ENCODE measurements at regions not wholly inside any gene's neighbourhood (a gene's known extent, or its start where the extent isn't known, plus 50 kb on each side); places are given as distances from the start of the nearest gene placed in this dataset.

GRCh38 chr2:144935736-144936135 lies 415.8 kb upstream of the ZEB2 start:
- WGBS, 3 donors = 63 to 79% (median 69%) methylated on average over 2 of the region's 2 CpGs
- no peaks in the 10 kb centered on the region for H3K9me3 ChIP-seq
- H3K4me3 ChIP-seq = no peak overlapping the region
- no peaks in the 10 kb centered on the region for H3K4me1 ChIP-seq (ENCODE audit: insufficient read depth)
- no peaks in the 10 kb centered on the region for H3K27me3 ChIP-seq
- no peaks in the 10 kb centered on the region for H3K36me3 ChIP-seq
- no peak for DNase-seq
- no peak for TF ChIP-seq CTCF (IDR thresholded peaks at IDR 0.05)
- TF ChIP-seq EP300 (IDR thresholded peaks at IDR 0.05) = no peak
- TF ChIP-seq POLR2A (IDR thresholded peaks at IDR 0.05) = no peak
- H3K27ac ChIP-seq = no peak overlapping the region
- intact Hi-C loops (cut with DNase I) = no loop called here

- no peaks in the 10 kb centered on the region for H3K27me3 ChIP-seq
- no peak overlapping the region for H3K4me3 ChIP-seq
- H3K9me3 ChIP-seq = no peaks in the 10 kb centered on the region
- TF ChIP-seq POLR2A (IDR thresholded peaks at IDR 0.05) = no peak
- TF ChIP-seq EP300 (IDR thresholded peaks at IDR 0.05) = no peak
- TF ChIP-seq CTCF (IDR thresholded peaks at IDR 0.05) = no peak
- no peaks in the 10 kb centered on the region for H3K36me3 ChIP-seq
- no peak for DNase-seq
- H3K4me1 ChIP-seq (ENCODE audit: insufficient read depth) = no peaks in the 10 kb centered on the region
- H3K27ac ChIP-seq = no peak overlapping the region
- 94% methylated on average over 5 of the region's 5 CpGs for WGBS, 3 donors
- intact Hi-C loops (cut with DNase I) = no loop called here
Measured at GRCh38 chr2:144935191-144935590, 415.3 kb upstream of the ZEB2 start.

GRCh38 chr2:144931960-144932359 lies 412.0 kb upstream of the ZEB2 start:
- no peak overlapping the region for H3K27ac ChIP-seq
- intact Hi-C loops (cut with DNase I) = no loop called here
- no peaks in the 10 kb centered on the region for H3K36me3 ChIP-seq
- no peaks in the 10 kb centered on the region for H3K9me3 ChIP-seq
- no peak for DNase-seq
- no peaks in the 10 kb centered on the region for H3K4me1 ChIP-seq (ENCODE audit: insufficient read depth)
- TF ChIP-seq CTCF (IDR thresholded peaks at IDR 0.05) (no peak), EP300 (IDR thresholded peaks at IDR 0.05) (no peak), POLR2A (IDR thresholded peaks at IDR 0.05) (no peak)
- no peak overlapping the region for H3K4me3 ChIP-seq
- H3K27me3 ChIP-seq = no peaks in the 10 kb centered on the region

GRCh38 chr2:144931480-144931879 lies 411.6 kb upstream of the ZEB2 start:
- TF ChIP-seq EP300 (IDR thresholded peaks at IDR 0.05) (no peak), POLR2A (IDR thresholded peaks at IDR 0.05) (no peak), CTCF (IDR thresholded peaks at IDR 0.05) (no peak)
- 99 to 100% (median 100%) methylated on average over 1 of the region's 1 CpG for WGBS, 3 donors
- H3K36me3 ChIP-seq = no peaks in the 10 kb centered on the region
- intact Hi-C loops (cut with DNase I) = no loop called here
- no peaks in the 10 kb centered on the region for H3K9me3 ChIP-seq
- H3K27me3 ChIP-seq = no peaks in the 10 kb centered on the region
- no peak overlapping the region for H3K27ac ChIP-seq
- DNase-seq = no peak
- H3K4me1 ChIP-seq (ENCODE audit: insufficient read depth) = no peaks in the 10 kb centered on the region
- H3K4me3 ChIP-seq = no peak overlapping the region

GRCh38 chr2:144927429-144927828 lies 407.5 kb upstream of the ZEB2 start:
- WGBS, 3 donors = 94 to 100% (median 98%) methylated on average over 1 of the region's 1 CpG
- intact Hi-C loops (cut with DNase I) = no loop called here
- no peaks in the 10 kb centered on the region for H3K36me3 ChIP-seq
- no peaks in the 10 kb centered on the region for H3K27me3 ChIP-seq
- H3K27ac ChIP-seq = no peak overlapping the region
- H3K9me3 ChIP-seq = no peaks in the 10 kb centered on the region
- H3K4me1 ChIP-seq (ENCODE audit: insufficient read depth) = no peaks in the 10 kb centered on the region
- no peak overlapping the region for H3K4me3 ChIP-seq
- TF ChIP-seq EP300 (IDR thresholded peaks at IDR 0.05) (no peak), POLR2A (IDR thresholded peaks at IDR 0.05) (no peak), CTCF (IDR thresholded peaks at IDR 0.05) (no peak)
- DNase-seq = no peak
